ENCODE measurements at regions not wholly inside any gene's neighbourhood (a gene's known extent, or its start where the extent isn't known, plus 50 kb on each side); places are given as distances from the start of the nearest gene placed in this dataset.

GRCh38 chr3:102346897-102347296, 87.9 kb upstream of the ZPLD1 start:
- Mint-ChIP-seq H3K27me3 (ENCODE audit: insufficient read depth) (no peaks in the 10 kb centered on the region), H3K36me3 (ENCODE audit: low read depth) (no peaks in the 10 kb centered on the region), H3K4me3 (no peak overlapping the region), H3K4me1 (peaks cover 6% of the 10 kb centered on the region), H3K9me3 (no peaks in the 10 kb centered on the region), H3K27ac (no peak overlapping the region)
- no peak overlapping the region for H3K9ac ChIP-seq (ENCODE audit: extremely low read depth, low read length, poor library complexity, severe bottlenecking)
- no peaks in the 10 kb centered on the region for H3K9me3 ChIP-seq (ENCODE audit: control insufficient read depth, low read length)
- H3K4me3 ChIP-seq (ENCODE audit: low read length): no peak overlapping the region
- peaks cover 2% of the 10 kb centered on the region for H3K4me1 ChIP-seq (ENCODE audit: control insufficient read depth, insufficient read depth, low read length)
- no peaks in the 10 kb centered on the region for H3K27me3 ChIP-seq (ENCODE audit: control insufficient read depth, insufficient read depth, low read length, poor library complexity, severe bottlenecking)
- TF ChIP-seq, protein P1, sequence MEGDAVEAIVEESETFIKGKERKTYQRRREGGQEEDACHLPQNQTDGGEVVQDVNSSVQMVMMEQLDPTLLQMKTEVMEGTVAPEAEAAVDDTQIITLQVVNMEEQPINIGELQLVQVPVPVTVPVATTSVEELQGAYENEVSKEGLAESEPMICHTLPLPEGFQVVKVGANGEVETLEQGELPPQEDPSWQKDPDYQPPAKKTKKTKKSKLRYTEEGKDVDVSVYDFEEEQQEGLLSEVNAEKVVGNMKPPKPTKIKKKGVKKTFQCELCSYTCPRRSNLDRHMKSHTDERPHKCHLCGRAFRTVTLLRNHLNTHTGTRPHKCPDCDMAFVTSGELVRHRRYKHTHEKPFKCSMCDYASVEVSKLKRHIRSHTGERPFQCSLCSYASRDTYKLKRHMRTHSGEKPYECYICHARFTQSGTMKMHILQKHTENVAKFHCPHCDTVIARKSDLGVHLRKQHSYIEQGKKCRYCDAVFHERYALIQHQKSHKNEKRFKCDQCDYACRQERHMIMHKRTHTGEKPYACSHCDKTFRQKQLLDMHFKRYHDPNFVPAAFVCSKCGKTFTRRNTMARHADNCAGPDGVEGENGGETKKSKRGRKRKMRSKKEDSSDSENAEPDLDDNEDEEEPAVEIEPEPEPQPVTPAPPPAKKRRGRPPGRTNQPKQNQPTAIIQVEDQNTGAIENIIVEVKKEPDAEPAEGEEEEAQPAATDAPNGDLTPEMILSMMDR (conservative IDR thresholded peaks at IDR 0.05): no peak
- no peaks in the 10 kb centered on the region for H3K36me3 ChIP-seq (ENCODE audit: control insufficient read depth, insufficient read depth, low read length)
- no peak overlapping the region for H3K27ac ChIP-seq (ENCODE audit: low read depth, low read length)
- DNase-seq: no peak

- Mint-ChIP-seq H3K27ac (no peak overlapping the region), H3K27me3 (ENCODE audit: insufficient read depth) (no peaks in the 10 kb centered on the region), H3K9me3 (no peaks in the 10 kb centered on the region), H3K36me3 (ENCODE audit: low read depth) (no peaks in the 10 kb centered on the region), H3K4me1 (no peaks in the 10 kb centered on the region), H3K4me3 (no peak overlapping the region)
- H3K27ac ChIP-seq (ENCODE audit: low read depth, low read length): no peak overlapping the region
- no peak for DNase-seq
- 80 to 94% methylated on average over 1 to 2 of the region's 2 CpGs for WGBS, 2 experiments (ENCODE audit: insufficient coverage in 1 of 2, insufficient read length in 1 of 2)
- H3K4me3 ChIP-seq (ENCODE audit: low read length): no peak overlapping the region
- H3K9ac ChIP-seq (ENCODE audit: extremely low read depth, low read length, poor library complexity, severe bottlenecking): no peak overlapping the region
- H3K27me3 ChIP-seq (ENCODE audit: control insufficient read depth, insufficient read depth, low read length, poor library complexity, severe bottlenecking): no peaks in the 10 kb centered on the region
- no peaks in the 10 kb centered on the region for H3K9me3 ChIP-seq (ENCODE audit: control insufficient read depth, low read length)
- H3K36me3 ChIP-seq (ENCODE audit: control insufficient read depth, insufficient read depth, low read length): no peaks in the 10 kb centered on the region
- no peaks in the 10 kb centered on the region for H3K4me1 ChIP-seq (ENCODE audit: control insufficient read depth, insufficient read depth, low read length)
- TF ChIP-seq, protein P1 (conservative IDR thresholded peaks at IDR 0.05): no peak
Measured at GRCh38 chr3:102348904-102349303, 85.9 kb upstream of the ZPLD1 start.

DNA sequence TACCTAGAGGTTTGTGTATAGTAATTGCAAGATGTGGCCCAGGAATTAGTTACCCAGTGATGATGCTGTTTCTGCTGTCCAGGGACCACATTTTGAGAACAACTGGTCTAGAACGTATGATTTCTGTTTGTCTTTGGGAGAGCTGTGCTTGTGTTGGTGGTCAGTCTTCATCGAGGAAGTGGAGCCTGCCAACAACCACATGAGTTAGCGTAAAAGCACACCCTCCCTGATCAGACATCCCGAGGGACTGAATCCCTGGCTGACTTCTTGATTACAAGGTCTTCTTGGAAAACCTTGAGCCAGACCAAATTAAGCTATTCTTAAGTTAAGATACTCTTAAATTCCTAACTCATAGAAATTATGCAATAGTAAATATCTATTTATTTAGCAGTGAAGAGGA, 81.7 kb upstream of the ZPLD1 start:
- Histone ChIP-seq H3K27ac (ENCODE audit: low read depth, low read length) (no peak overlapping the region), H3K36me3 (ENCODE audit: control insufficient read depth, insufficient read depth, low read length) (no peaks in the 10 kb centered on the region), H3K4me3 (ENCODE audit: low read length) (no peak overlapping the region), H3K9me3 (ENCODE audit: control insufficient read depth, low read length) (no peaks in the 10 kb centered on the region), H3K4me1 (ENCODE audit: control insufficient read depth, insufficient read depth, low read length) (no peaks in the 10 kb centered on the region), H3K27me3 (ENCODE audit: control insufficient read depth, insufficient read depth, low read length, poor library complexity, severe bottlenecking) (no peaks in the 10 kb centered on the region), H3K9ac (ENCODE audit: extremely low read depth, low read length, poor library complexity, severe bottlenecking) (no peak overlapping the region)
- no peaks in the 10 kb centered on the region for H3K36me3 Mint-ChIP-seq (ENCODE audit: low read depth)
- TF ChIP-seq, protein P1 (conservative IDR thresholded peaks at IDR 0.05): no peak
- H3K4me1 Mint-ChIP-seq: peaks cover 12% of the 10 kb centered on the region
- H3K27ac Mint-ChIP-seq: no peak overlapping the region
- no peak overlapping the region for H3K4me3 Mint-ChIP-seq
- 93 to 95% methylated on average over 3 to 4 of the region's 4 CpGs for WGBS, 2 experiments (ENCODE audit: insufficient coverage in 1 of 2, insufficient read length in 1 of 2)
- no peak for DNase-seq
- no peaks in the 10 kb centered on the region for H3K9me3 Mint-ChIP-seq
- no peaks in the 10 kb centered on the region for H3K27me3 Mint-ChIP-seq (ENCODE audit: insufficient read depth)

Measured in endodermal cell (in vitro differentiated cells).